ENCODE measurements at regions not wholly inside any gene's neighbourhood (a gene's known extent, or its start where the extent isn't known, plus 50 kb on each side); places are given as distances from the start of the nearest gene placed in this dataset.

DNA sequence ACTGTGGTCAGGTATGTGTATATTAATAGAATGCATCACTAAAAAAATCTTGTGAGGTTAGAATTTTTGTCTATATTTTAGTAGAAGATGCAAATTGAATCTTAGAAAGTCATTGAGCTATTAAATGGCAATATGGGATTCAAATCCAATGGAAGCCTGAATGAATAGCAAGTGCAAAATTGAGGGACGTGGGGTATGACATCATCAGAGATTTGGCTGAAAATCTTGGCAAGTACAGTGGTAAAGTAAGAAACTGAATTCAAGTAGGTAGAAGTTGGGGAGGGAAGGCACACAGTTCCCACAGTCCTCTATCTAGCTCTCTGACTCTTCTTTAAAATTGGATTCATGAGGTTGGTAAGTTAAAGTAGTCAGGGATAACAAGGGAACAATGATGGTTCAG lies 97.4 kb upstream of the SSTR1 start:
- no peak for TF ChIP-seq CTCF (IDR thresholded peaks at IDR 0.05)
- TF ChIP-seq EP300 (IDR thresholded peaks at IDR 0.05): no peak
- no peak for TF ChIP-seq POLR2AphosphoS5 (IDR thresholded peaks at IDR 0.05)
- TF ChIP-seq POLR2A (IDR thresholded peaks at IDR 0.05): no peak
- no peaks in the 10 kb centered on the region for H3K27me3 ChIP-seq

DNA sequence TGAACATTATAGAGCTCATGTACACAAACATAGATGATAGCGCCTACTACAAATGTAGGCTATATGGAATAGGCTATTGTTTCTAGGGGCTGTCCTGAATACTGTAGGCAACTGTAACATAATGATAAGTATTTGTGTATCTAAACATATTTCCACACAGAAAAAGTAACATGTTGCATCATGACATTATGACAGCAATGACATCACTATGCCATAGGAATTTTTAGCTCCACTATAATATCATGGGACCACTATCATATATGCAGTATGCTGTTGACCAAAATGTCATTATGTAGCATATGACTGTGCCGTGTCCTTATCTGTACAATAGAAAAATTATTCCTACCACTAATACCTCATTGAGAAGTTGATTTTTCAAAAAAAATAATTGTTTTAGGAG lies 96.7 kb upstream of the SSTR1 start:
- H3K4me1 ChIP-seq: no peaks in the 10 kb centered on the region
- TF ChIP-seq POLR2AphosphoS5 (IDR thresholded peaks at IDR 0.05) (no peak), EP300 (IDR thresholded peaks at IDR 0.05) (no peak), POLR2A (IDR thresholded peaks at IDR 0.05) (no peak), CTCF (IDR thresholded peaks at IDR 0.05) (no peak)
- WGBS, 2 donors: 93 to 97% methylated on average over 2 of the region's 2 CpGs
- no peaks in the 10 kb centered on the region for H3K27me3 ChIP-seq
- H3K4me3 ChIP-seq: no peak overlapping the region
- H3K27ac ChIP-seq: no peak overlapping the region
- H3K9me3 ChIP-seq: no peaks in the 10 kb centered on the region
- intact Hi-C loops (cut with DNase I): no loop called here
- no peak for DNase-seq
- H3K36me3 ChIP-seq: no peaks in the 10 kb centered on the region

More for the DNA sequence above, 97.4 kb upstream of the SSTR1 start:
- no peak for DNase-seq
- H3K36me3 ChIP-seq: no peaks in the 10 kb centered on the region
- H3K9me3 ChIP-seq: no peaks in the 10 kb centered on the region
- H3K4me1 ChIP-seq: no peaks in the 10 kb centered on the region
- intact Hi-C loops (cut with DNase I): no loop called here
- no peak overlapping the region for H3K27ac ChIP-seq
- H3K4me3 ChIP-seq: no peak overlapping the region
- WGBS, 2 donors: 72 to 82% methylated on average over 1 of the region's 1 CpG

DNA sequence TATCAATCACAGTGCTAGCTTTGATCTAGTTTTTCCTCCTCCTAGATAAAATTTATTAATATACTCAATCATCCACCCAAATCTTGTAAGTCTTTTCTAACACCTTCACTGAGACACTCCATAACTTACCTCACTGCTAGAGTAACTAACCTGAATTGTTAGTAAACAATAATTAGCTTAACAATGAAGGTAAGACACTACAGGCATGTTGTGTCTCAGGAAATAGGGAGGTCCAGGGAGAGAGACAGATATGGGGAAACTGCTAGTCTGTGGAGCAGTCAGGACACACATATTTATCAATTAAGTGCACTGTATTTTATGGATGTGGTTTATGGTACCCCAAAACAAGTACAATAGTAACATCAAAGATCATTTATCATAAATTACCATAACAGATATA lies 94.2 kb upstream of the SSTR1 start:
- intact Hi-C loops (cut with DNase I): no loop called here
- no peak overlapping the region for H3K4me3 ChIP-seq
- no peaks in the 10 kb centered on the region for H3K4me1 ChIP-seq
- H3K27ac ChIP-seq: no peak overlapping the region
- no peaks in the 10 kb centered on the region for H3K9me3 ChIP-seq
- no peak for TF ChIP-seq EP300 (IDR thresholded peaks at IDR 0.05)
- no peak for TF ChIP-seq POLR2A (IDR thresholded peaks at IDR 0.05)
- no peak for TF ChIP-seq CTCF (IDR thresholded peaks at IDR 0.05)
- no peak for TF ChIP-seq POLR2AphosphoS5 (IDR thresholded peaks at IDR 0.05)
- no peak for DNase-seq
- H3K36me3 ChIP-seq: no peaks in the 10 kb centered on the region
- no peaks in the 10 kb centered on the region for H3K27me3 ChIP-seq

DNA sequence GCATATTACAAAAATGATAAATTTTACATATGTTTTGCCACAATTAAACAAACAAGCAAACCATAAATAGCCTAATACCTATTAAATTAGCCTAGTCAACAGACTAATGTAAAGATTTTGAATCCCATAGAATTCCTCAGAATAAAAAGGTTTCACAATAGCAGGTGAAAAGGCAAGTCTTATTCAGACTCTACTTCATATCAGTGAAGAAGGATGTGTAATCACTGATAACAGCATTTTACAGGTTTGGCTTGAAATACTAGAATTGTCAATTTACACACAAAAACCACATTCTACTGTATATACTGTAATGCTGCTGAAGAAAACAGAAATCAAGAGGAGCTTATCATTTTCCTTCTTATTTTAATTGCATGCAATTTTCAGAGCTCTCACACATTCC lies 90.8 kb upstream of the SSTR1 start:
- intact Hi-C loops (cut with DNase I): no loop called here
- Histone ChIP-seq H3K4me1 (no peaks in the 10 kb centered on the region), H3K9me3 (no peaks in the 10 kb centered on the region), H3K36me3 (no peaks in the 10 kb centered on the region), H3K4me3 (no peak overlapping the region), H3K27me3 (no peaks in the 10 kb centered on the region), H3K27ac (no peak overlapping the region)
- no peak for TF ChIP-seq EP300 (IDR thresholded peaks at IDR 0.05)
- TF ChIP-seq CTCF (IDR thresholded peaks at IDR 0.05): no peak
- TF ChIP-seq POLR2A (IDR thresholded peaks at IDR 0.05): no peak
- TF ChIP-seq POLR2AphosphoS5 (IDR thresholded peaks at IDR 0.05): no peak
- no peak for DNase-seq

- TF ChIP-seq CTCF (IDR thresholded peaks at IDR 0.05): no peak
- no peak for TF ChIP-seq POLR2A (IDR thresholded peaks at IDR 0.05)
- no peak for TF ChIP-seq POLR2AphosphoS5 (IDR thresholded peaks at IDR 0.05)
- no peak for TF ChIP-seq EP300 (IDR thresholded peaks at IDR 0.05)
- H3K4me1 ChIP-seq: no peaks in the 10 kb centered on the region
- no peak overlapping the region for H3K4me3 ChIP-seq
- H3K9me3 ChIP-seq: no peaks in the 10 kb centered on the region
- H3K27me3 ChIP-seq: no peaks in the 10 kb centered on the region
- WGBS, 2 donors: 88 to 89% methylated on average over 2 of the region's 2 CpGs
- no peaks in the 10 kb centered on the region for H3K36me3 ChIP-seq
- intact Hi-C loops (cut with DNase I): no loop called here
- no peak overlapping the region for H3K27ac ChIP-seq
- no peak for DNase-seq
These were observed 87.6 kb upstream of the SSTR1 start for GRCh38 chr14:38120109-38120508.
